KMS-11 (cell line): ENCODE measurements at regions not wholly inside any gene's neighbourhood (a gene's known extent, or its start where the extent isn't known, plus 50 kb on each side); places are given as distances from the start of the nearest gene placed in this dataset.

Source experiments
- H2AFZ ChIP-seq: fragments of 200-600 bp; sonication (generic); 2 replicates; pipeline ENCODE4 v1.6.1; 2016; ENCODE audit warnings: antibody characterized with exemption, mixed run types, low read depth
- H3K27ac ChIP-seq: fragments of 200-600 bp; sonication (generic); 2 replicates; pipeline ENCODE4 v1.6.1; 2016; ENCODE audit warnings: mild to moderate bottlenecking, mixed run types
- H3K27me3 ChIP-seq: fragments of 200-600 bp; sonication (generic); 2 replicates; pipeline ENCODE4 v1.6.1; 2017; ENCODE audit warnings: mild to moderate bottlenecking, low read depth, mixed run types, moderate library complexity; ENCODE audit not compliant: insufficient read depth
- H3K36me3 ChIP-seq: fragments of 200-600 bp; sonication (generic); 2 replicates; pipeline ENCODE4 v1.6.1; 2017; ENCODE audit warnings: mild to moderate bottlenecking, mixed run types; ENCODE audit not compliant: insufficient read depth
- H3K4me1 ChIP-seq: fragments of 200-600 bp; sonication (generic); 2 replicates; pipeline ENCODE4 v1.6.1; 2016; ENCODE audit warnings: mild to moderate bottlenecking, low read depth, mixed run types; ENCODE audit not compliant: poor library complexity, severe bottlenecking
- H3K4me2 ChIP-seq: fragments of 200-600 bp; sonication (generic); 2 replicates; pipeline ENCODE4 v1.7.0; 2016; ENCODE audit warnings: mild to moderate bottlenecking, mixed run types
- H3K4me3 ChIP-seq: fragments of 200-600 bp; sonication (generic); IDR thresholded peaks from 2 replicates; pipeline ENCODE4 v1.6.1; 2017; ENCODE audit warnings: low read depth, low read length, mixed read lengths; ENCODE audit not compliant: insufficient read depth
- H3K79me2 ChIP-seq: fragments of 200-600 bp; sonication (generic); 2 replicates; pipeline ENCODE4 v1.6.1; 2016; ENCODE audit warnings: low read depth, mixed run types; ENCODE audit not compliant: insufficient read depth
- H3K9ac ChIP-seq: fragments of 200-600 bp; sonication (generic); 2 replicates; pipeline ENCODE4 v1.6.1; 2016; ENCODE audit warnings: mild to moderate bottlenecking, mixed run types
- H4K20me1 ChIP-seq: fragments of 200-600 bp; sonication (generic); 2 replicates; pipeline ENCODE4 v1.6.1; 2016; ENCODE audit warnings: mild to moderate bottlenecking, mixed run types; ENCODE audit not compliant: insufficient read depth
- TF ChIP-seq, protein P1 (sequence below): fragments of 200-600 bp; sonication (generic); conservative IDR thresholded peaks from 2 replicates; pipeline ENCODE4 v1.6.1; 2017; ENCODE audit warnings: low read depth, mild to moderate bottlenecking, antibody characterized with exemption, low read length, moderate library complexity, mixed read lengths

DNA sequence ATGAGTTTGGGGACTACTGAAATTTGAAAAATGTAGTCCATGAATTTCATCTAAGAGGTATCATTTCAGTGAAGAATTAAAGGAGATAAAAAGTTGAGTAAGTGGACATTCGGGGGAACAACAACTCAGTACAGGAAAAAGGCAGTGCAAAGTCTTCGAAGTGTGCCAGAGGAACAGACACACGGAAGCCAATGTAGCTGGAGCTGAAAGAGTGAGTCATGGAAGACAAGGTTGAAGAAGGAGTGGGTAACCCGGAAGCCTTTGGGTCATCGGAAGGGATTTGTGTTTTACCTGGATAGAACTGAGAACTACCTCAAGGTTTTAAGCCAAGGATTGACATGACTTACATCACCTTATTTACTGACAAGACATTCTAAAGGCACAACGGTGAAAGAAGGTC lies 733.4 kb downstream of the NCAM2 start:
- H3K4me2 ChIP-seq, result no peak overlapping the region
- no peak overlapping the region for H3K27ac ChIP-seq
- no peak overlapping the region for H3K4me3 ChIP-seq
- H3K9ac ChIP-seq, result no peak overlapping the region
- H3K4me1 ChIP-seq, result no peaks in the 10 kb centered on the region
- no peak overlapping the region for H2AFZ ChIP-seq
- TF ChIP-seq, protein P1, sequence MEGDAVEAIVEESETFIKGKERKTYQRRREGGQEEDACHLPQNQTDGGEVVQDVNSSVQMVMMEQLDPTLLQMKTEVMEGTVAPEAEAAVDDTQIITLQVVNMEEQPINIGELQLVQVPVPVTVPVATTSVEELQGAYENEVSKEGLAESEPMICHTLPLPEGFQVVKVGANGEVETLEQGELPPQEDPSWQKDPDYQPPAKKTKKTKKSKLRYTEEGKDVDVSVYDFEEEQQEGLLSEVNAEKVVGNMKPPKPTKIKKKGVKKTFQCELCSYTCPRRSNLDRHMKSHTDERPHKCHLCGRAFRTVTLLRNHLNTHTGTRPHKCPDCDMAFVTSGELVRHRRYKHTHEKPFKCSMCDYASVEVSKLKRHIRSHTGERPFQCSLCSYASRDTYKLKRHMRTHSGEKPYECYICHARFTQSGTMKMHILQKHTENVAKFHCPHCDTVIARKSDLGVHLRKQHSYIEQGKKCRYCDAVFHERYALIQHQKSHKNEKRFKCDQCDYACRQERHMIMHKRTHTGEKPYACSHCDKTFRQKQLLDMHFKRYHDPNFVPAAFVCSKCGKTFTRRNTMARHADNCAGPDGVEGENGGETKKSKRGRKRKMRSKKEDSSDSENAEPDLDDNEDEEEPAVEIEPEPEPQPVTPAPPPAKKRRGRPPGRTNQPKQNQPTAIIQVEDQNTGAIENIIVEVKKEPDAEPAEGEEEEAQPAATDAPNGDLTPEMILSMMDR, result no peak
- no peaks in the 10 kb centered on the region for H4K20me1 ChIP-seq
- no peaks in the 10 kb centered on the region for H3K36me3 ChIP-seq
- no peaks in the 10 kb centered on the region for H3K79me2 ChIP-seq
- H3K27me3 ChIP-seq, result no peaks in the 10 kb centered on the region

DNA sequence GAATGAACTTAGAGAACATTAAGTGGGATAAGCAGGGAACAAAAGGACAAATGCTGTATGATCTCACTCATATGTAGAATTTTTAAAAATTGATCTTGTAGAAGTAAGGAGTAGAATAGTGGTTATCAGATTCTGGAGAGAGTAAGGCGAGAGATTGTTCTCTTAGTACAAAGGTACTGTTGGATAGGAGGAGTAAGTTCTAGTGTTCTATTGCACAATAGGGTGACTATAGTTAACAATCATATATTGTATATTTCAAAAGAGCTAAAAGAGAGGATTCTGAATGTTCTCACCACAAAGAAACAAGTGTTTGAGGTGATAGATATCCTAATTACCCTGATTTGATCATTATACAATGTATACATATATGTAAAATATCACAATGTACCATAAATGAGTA lies 735.9 kb downstream of the NCAM2 start:
- Histone ChIP-seq H3K4me2 (no peak overlapping the region), H4K20me1 (no peaks in the 10 kb centered on the region), H3K9ac (no peak overlapping the region), H3K27ac (no peak overlapping the region), H3K27me3 (no peaks in the 10 kb centered on the region), H3K79me2 (no peaks in the 10 kb centered on the region), H2AFZ (no peak overlapping the region), H3K4me3 (no peak overlapping the region), H3K4me1 (no peaks in the 10 kb centered on the region), H3K36me3 (no peaks in the 10 kb centered on the region)
- TF ChIP-seq, protein P1, result no peak

DNA sequence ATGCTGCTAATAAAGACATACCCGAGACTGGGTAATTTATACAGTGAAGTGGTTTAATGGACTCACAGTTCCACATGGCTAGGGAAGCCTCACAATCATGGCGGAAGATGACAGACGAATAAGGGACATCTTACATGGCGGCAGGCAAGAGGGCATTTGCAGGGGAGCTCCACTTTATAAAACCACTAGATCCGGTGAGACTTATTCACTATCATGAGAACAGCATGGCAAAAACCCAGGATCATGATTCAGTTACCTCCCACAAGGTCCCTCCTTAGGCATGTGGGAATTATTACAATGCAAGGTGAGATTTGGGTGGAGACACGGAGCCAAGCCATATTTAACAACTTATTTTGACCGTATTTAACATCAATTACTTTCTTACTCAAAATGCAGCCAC lies 739.0 kb downstream of the NCAM2 start:
- Histone ChIP-seq H2AFZ (no peak overlapping the region), H3K27ac (no peak overlapping the region), H4K20me1 (no peaks in the 10 kb centered on the region), H3K4me2 (no peak overlapping the region), H3K36me3 (no peaks in the 10 kb centered on the region), H3K4me1 (no peaks in the 10 kb centered on the region), H3K79me2 (no peaks in the 10 kb centered on the region), H3K9ac (no peak overlapping the region), H3K4me3 (no peak overlapping the region), H3K27me3 (no peaks in the 10 kb centered on the region)
- TF ChIP-seq, protein P1, result no peak

DNA sequence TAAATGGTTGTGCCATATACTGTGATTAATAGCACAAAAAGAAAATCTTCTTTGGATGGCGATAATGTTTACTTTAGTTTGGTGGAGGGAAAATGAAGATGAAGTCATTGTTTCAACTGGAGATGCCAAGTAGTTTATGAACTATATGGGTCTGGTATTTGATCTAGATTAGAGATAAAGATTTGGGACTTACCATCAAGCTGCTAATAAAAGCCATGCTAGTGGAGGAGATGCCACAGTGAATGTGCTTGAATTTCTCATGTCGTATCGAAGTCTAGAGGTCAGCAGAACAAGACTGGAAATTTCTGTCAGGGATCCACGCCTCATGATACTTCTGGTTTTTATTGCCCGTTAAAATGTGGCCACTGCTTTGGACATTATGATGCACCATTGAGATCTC lies 742.0 kb downstream of the NCAM2 start:
- H3K4me1 ChIP-seq, result no peaks in the 10 kb centered on the region
- TF ChIP-seq, protein P1, result no peak
- H4K20me1 ChIP-seq, result no peaks in the 10 kb centered on the region
- H3K79me2 ChIP-seq, result no peaks in the 10 kb centered on the region
- no peak overlapping the region for H3K4me3 ChIP-seq
- H3K27me3 ChIP-seq, result no peaks in the 10 kb centered on the region
- H3K27ac ChIP-seq, result no peak overlapping the region
- H2AFZ ChIP-seq, result no peak overlapping the region
- no peak overlapping the region for H3K4me2 ChIP-seq
- no peak overlapping the region for H3K9ac ChIP-seq
- H3K36me3 ChIP-seq, result no peaks in the 10 kb centered on the region
